ENCODE measurements at regions not wholly inside any gene's neighbourhood (a gene's known extent, or its start where the extent isn't known, plus 50 kb on each side); places are given as distances from the start of the nearest gene placed in this dataset.

DNA sequence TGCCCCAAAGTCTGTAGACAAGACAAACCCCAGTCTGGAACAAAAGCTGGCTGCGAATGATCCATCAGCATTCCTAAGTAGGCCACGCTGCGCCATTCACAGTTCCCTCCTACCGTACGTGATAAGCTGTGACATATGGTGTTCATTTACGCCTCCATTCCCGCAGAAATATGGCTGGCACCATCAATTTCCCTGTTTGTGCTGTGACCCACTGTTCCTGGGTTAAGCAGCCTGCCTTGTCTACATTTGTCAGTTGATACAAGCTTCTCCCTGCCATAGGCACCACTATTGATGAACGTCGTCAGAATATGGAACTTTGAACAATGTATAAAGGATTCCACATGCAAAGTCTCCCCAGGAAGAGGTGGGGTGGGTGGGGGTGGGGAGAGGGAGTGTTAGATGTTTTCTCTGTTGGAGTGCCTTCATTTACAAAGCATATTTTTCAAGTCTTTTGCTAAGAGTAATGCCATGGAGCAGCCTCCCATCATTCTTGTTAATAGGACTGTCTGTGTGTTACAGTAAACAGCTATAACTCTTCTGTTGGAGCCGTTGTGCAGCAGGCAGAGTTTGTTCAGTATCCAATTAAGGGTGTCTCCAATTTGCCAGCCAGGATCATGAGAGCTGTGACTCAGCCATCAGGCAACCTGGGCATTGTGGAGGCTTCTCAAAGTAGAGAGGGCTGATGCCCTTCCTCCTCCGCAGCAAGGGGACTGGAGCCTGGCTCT lies 294.6 kb downstream of the TMEM114 start:
- TF ChIP-seq POLR2AphosphoS5 (IDR thresholded peaks at IDR 0.05; ENCODE audit: low read depth, low read length) (no peak), TAF1 (IDR thresholded peaks at IDR 0.05; ENCODE audit: borderline replicate concordance, insufficient read depth, low read length) (no peak)

Measured in PFSK-1 (cell line).